OCI-LY1 (cell line): ENCODE measurements at regions not wholly inside any gene's neighbourhood (a gene's known extent, or its start where the extent isn't known, plus 50 kb on each side); places are given as distances from the start of the nearest gene placed in this dataset.

Experiments used
- H2AFZ ChIP-seq: fragments of 200-600 bp; sonication (generic), shearing (Covaris generic); 2 replicates; pipeline ENCODE4 v1.6.0; 2014; ENCODE audit warnings: antibody characterized with exemption, mild to moderate bottlenecking, low read length
- H3F3A ChIP-seq: fragments of 200-600 bp; sonication (generic), shearing (Covaris generic); 2 replicates; pipeline ENCODE4 v1.6.0; 2014; ENCODE audit warnings: mild to moderate bottlenecking, antibody characterized with exemption, low read length, moderate library complexity; ENCODE audit not compliant: insufficient read depth
- H3K27ac ChIP-seq: fragments of 200-600 bp; sonication (generic); 2 replicates; pipeline ENCODE4 v1.5.1; 2014; ENCODE audit warnings: low read length, mixed run types, mild to moderate bottlenecking, low read depth; ENCODE audit not compliant: poor library complexity, severe bottlenecking
- H3K27me3 ChIP-seq: fragments of 200-600 bp; sonication (generic); 2 replicates; pipeline ENCODE4 v1.6.0; 2014; ENCODE audit warnings: antibody characterized with exemption, mild to moderate bottlenecking, low read length, moderate library complexity; ENCODE audit not compliant: insufficient read depth
- H3K36me3 ChIP-seq: fragments of 200-600 bp; sonication (generic); 2 replicates; pipeline ENCODE4 v1.6.1; 2014; ENCODE audit warnings: mild to moderate bottlenecking, antibody characterized with exemption, low read length, moderate library complexity, mixed read lengths; ENCODE audit not compliant: insufficient read depth
- H3K4me1 ChIP-seq: fragments of 200-600 bp; sonication (generic); 2 replicates; pipeline ENCODE4 v1.5.1; 2014; ENCODE audit warnings: mild to moderate bottlenecking, low read length, moderate library complexity; ENCODE audit not compliant: insufficient read depth, severe bottlenecking
- H3K4me2 ChIP-seq: fragments of 200-600 bp; sonication (generic), shearing (Covaris generic); 2 replicates; pipeline ENCODE4 v1.6.1; 2014; ENCODE audit warnings: low read length
- H3K4me3 ChIP-seq: fragments of 200-600 bp; sonication (generic); 2 replicates; pipeline ENCODE4 v1.5.1; 2014; ENCODE audit warnings: low read length, low read depth, mild to moderate bottlenecking, mixed read lengths; ENCODE audit not compliant: poor library complexity, severe bottlenecking
- H3K79me2 ChIP-seq: fragments of 200-600 bp; shearing (Covaris generic); 2 replicates; pipeline ENCODE4 v1.6.1; 2016; ENCODE audit warnings: mixed run types, low read length, mixed read lengths; ENCODE audit not compliant: insufficient read depth
- H3K9ac ChIP-seq: fragments of 200-600 bp; sonication (generic), shearing (Covaris generic); 2 replicates; pipeline ENCODE4 v1.6.1; 2014; ENCODE audit warnings: mild to moderate bottlenecking, low read length, mixed read lengths
- H3K9me2 ChIP-seq: fragments of 200-600 bp; sonication (generic), shearing (Covaris generic); 2 replicates; pipeline ENCODE4 v1.6.1; 2014; ENCODE audit warnings: low read depth, mild to moderate bottlenecking, low read length, mixed read lengths
- H3K9me3 ChIP-seq: fragments of 200-600 bp; shearing (Covaris generic); 2 replicates; pipeline ENCODE4 v1.6.1; 2014; ENCODE audit warnings: low read length, mixed read lengths
- H4K20me1 ChIP-seq: fragments of 200-600 bp; sonication (generic), shearing (Covaris generic); 2 replicates; pipeline ENCODE4 v1.6.0; 2016; ENCODE audit warnings: mild to moderate bottlenecking, low read length; ENCODE audit not compliant: insufficient read depth
- EZH2 ChIP-seq: fragments of 200-600 bp; sonication (generic), shearing (Covaris generic); IDR thresholded peaks from 2 replicates; pipeline ENCODE4 v1.8.0; 2017; ENCODE audit warnings: borderline replicate concordance, mixed run types, mild to moderate bottlenecking, antibody characterized with exemption, low read length, moderate library complexity, mixed read lengths
- TF ChIP-seq, protein P1 (sequence below): fragments of 200-600 bp; sonication (generic), shearing (Covaris generic); IDR thresholded peaks from 2 replicates; pipeline ENCODE4 v1.5.1; 2017; ENCODE audit warnings: mild to moderate bottlenecking, antibody characterized with exemption, low read length, moderate library complexity, mixed read lengths

DNA sequence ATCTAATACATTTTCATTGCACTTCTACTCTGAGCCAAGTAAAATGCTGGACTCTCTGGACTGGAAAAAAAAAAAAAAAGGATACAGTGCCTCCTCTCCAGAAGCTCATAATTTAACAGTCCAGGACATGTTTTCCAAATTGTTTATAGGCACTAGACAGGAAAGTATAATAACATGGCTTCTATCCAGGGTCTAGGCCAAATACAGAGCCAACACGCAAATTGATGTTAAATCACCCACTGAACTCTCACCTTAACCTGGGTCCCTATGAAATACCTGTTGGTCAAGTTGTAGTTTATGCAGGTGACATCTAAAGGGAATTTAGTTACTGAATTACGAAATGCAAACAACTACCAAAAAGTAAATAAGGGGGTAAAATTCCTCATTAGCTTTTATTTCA lies 428.7 kb upstream of the LUZP2 start:
- no peak for TF ChIP-seq EZH2
- TF ChIP-seq, protein P1, sequence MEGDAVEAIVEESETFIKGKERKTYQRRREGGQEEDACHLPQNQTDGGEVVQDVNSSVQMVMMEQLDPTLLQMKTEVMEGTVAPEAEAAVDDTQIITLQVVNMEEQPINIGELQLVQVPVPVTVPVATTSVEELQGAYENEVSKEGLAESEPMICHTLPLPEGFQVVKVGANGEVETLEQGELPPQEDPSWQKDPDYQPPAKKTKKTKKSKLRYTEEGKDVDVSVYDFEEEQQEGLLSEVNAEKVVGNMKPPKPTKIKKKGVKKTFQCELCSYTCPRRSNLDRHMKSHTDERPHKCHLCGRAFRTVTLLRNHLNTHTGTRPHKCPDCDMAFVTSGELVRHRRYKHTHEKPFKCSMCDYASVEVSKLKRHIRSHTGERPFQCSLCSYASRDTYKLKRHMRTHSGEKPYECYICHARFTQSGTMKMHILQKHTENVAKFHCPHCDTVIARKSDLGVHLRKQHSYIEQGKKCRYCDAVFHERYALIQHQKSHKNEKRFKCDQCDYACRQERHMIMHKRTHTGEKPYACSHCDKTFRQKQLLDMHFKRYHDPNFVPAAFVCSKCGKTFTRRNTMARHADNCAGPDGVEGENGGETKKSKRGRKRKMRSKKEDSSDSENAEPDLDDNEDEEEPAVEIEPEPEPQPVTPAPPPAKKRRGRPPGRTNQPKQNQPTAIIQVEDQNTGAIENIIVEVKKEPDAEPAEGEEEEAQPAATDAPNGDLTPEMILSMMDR, result no peak
- Histone ChIP-seq H3K4me3 (no peak overlapping the region), H3K27ac (no peak overlapping the region), H3K4me1 (no peaks in the 10 kb centered on the region), H3K9me3 (no peaks in the 10 kb centered on the region), H3F3A (no peaks in the 10 kb centered on the region), H3K79me2 (no peaks in the 10 kb centered on the region), H4K20me1 (no peaks in the 10 kb centered on the region), H3K27me3 (no peaks in the 10 kb centered on the region), H3K36me3 (no peaks in the 10 kb centered on the region), H3K4me2 (no peak overlapping the region), H3K9me2 (no peaks in the 10 kb centered on the region), H2AFZ (no peak overlapping the region), H3K9ac (no peak overlapping the region)

DNA sequence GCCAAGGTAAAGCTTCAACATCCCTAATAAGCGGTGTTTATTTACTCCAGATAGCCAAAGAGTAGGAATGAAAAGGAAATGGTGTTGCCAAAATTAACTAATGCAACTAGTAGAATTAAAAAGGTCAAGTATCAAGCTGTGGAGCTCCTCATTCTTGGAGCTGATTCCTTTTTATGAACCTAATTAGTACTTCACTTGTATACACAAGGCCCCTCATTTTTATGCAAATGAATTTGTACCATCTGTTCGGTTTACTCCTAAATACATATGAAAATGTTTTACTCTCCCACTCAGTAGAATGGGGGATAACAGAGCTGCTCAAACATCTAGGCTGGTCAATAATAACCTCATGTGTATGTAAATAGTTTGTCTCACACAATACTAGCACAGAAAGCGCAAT lies 426.4 kb upstream of the LUZP2 start:
- Histone ChIP-seq H4K20me1 (no peaks in the 10 kb centered on the region), H3K79me2 (no peaks in the 10 kb centered on the region), H3K36me3 (no peaks in the 10 kb centered on the region), H3K27me3 (no peaks in the 10 kb centered on the region), H3K27ac (no peak overlapping the region), H2AFZ (no peak overlapping the region), H3K9ac (no peak overlapping the region), H3K4me1 (no peaks in the 10 kb centered on the region), H3K9me3 (no peaks in the 10 kb centered on the region), H3K4me3 (no peak overlapping the region), H3F3A (no peaks in the 10 kb centered on the region), H3K9me2 (no peaks in the 10 kb centered on the region), H3K4me2 (no peak overlapping the region)
- TF ChIP-seq, protein P1, result no peak
- TF ChIP-seq EZH2, result no peak

DNA sequence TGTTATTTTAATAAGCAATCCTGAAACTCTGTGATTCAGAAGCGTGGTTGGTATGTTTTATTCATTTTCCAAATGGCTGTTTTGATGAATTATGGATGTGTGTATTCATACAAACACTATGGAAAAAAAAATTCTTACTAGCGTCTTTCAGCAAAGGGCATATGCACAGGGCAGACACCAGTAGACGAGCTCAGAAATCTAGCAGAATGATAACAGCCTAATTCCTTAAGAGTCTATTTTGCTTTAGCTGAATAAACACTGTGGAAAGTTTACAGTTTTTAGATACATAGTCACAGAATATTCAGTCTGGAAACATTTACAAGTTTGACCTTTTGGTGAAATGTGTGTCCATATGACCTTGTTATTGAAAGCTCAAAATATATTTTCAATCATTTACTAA lies 418.8 kb upstream of the LUZP2 start:
- no peaks in the 10 kb centered on the region for H4K20me1 ChIP-seq
- no peak overlapping the region for H3K9ac ChIP-seq
- no peak overlapping the region for H2AFZ ChIP-seq
- no peaks in the 10 kb centered on the region for H3K79me2 ChIP-seq
- no peaks in the 10 kb centered on the region for H3K27me3 ChIP-seq
- H3K4me3 ChIP-seq, result no peak overlapping the region
- H3K36me3 ChIP-seq, result no peaks in the 10 kb centered on the region
- H3K9me2 ChIP-seq, result no peaks in the 10 kb centered on the region
- H3K4me1 ChIP-seq, result no peaks in the 10 kb centered on the region
- no peak overlapping the region for H3K27ac ChIP-seq
- TF ChIP-seq, protein P1, result no peak
- no peak for TF ChIP-seq EZH2
- no peaks in the 10 kb centered on the region for H3K9me3 ChIP-seq
- no peak overlapping the region for H3K4me2 ChIP-seq
- no peaks in the 10 kb centered on the region for H3F3A ChIP-seq
